IMR-90 (cell line): ENCODE measurements at regions not wholly inside any gene's neighbourhood (a gene's known extent, or its start where the extent isn't known, plus 50 kb on each side); places are given as distances from the start of the nearest gene placed in this dataset.

Experiments used
- ATAC-seq: fragments of 200-7000 bp; cut with Tn5 transposase; 2 replicates; pipeline ENCODE4 v1.9.1; 2020; ENCODE audit warnings: low read depth, mild to moderate bottlenecking, moderate library complexity
- BruUV-seq: library from RNA; stranded (reverse); fragments of 400-500 nt; replicated peaks from 2 replicates; lab custom pipeline; 2021; lab: Mats Ljungman, UMichigan
- CTCF ChIA-PET: fragments of 300-600 bp; formaldehyde crosslinking; extraction: SDS; loops from one replicate; lab custom pipeline; 2021; ENCODE audit warnings: antibody characterized with exemption; lab: Yijun Ruan, JAX
- POLR2A ChIA-PET: fragments of 300-600 bp; sonication (Branson Sonifier 250); formaldehyde crosslinking; loops from one replicate; lab custom pipeline; 2022; ENCODE audit warnings: antibody characterized with exemption; ENCODE audit not compliant: unreplicated experiment; lab: Charles Lee
- DNase-seq: peaks from one replicate; pipeline ENCODE4 v3.0.0; 2013
- H2AFZ ChIP-seq: replicated peaks from 2 replicates; pipeline ENCODE3; 2013; ENCODE audit warnings: low read length, mild to moderate bottlenecking; ENCODE audit not compliant: poor library complexity
- H2AK5ac ChIP-seq: 2 replicates; pipeline ENCODE4 v1.6.1; 2013; ENCODE audit warnings: low read depth, low read length, inconsistent platforms
- H2AK9ac ChIP-seq: replicated peaks from 2 replicates; pipeline ENCODE3; 2013; ENCODE audit warnings: mild to moderate bottlenecking, low read depth, low read length, moderate library complexity; ENCODE audit not compliant: poor library complexity
- H2BK120ac ChIP-seq: 2 replicates; pipeline ENCODE4 v1.6.1; 2013; ENCODE audit warnings: low read depth, low read length, inconsistent platforms
- H2BK15ac ChIP-seq: 3 replicates; pipeline ENCODE4 v1.6.1; 2013; ENCODE audit warnings: low read depth, low read length, inconsistent platforms
- H2BK20ac ChIP-seq: 2 replicates; pipeline ENCODE4 v1.6.1; 2013; ENCODE audit warnings: low read depth, mild to moderate bottlenecking, inconsistent platforms, low read length, moderate library complexity
- H2BK5ac ChIP-seq: 2 replicates; pipeline ENCODE4 v1.6.1; 2013; ENCODE audit warnings: mild to moderate bottlenecking, low read depth, low read length, inconsistent platforms; ENCODE audit not compliant: poor library complexity, severe bottlenecking
- H3K14ac ChIP-seq: replicated peaks from 2 replicates; pipeline ENCODE4 v1.6.1; 2013; ENCODE audit warnings: low read depth, low read length, inconsistent platforms
- H3K18ac ChIP-seq: 2 replicates; pipeline ENCODE4 v1.6.1; 2013; ENCODE audit warnings: low read depth, low read length, control low read depth
- H3K23ac ChIP-seq: 2 replicates; pipeline ENCODE4 v1.6.1; 2013; ENCODE audit warnings: low read depth, low read length, inconsistent platforms
- H3K27ac ChIP-seq: 2 replicates; pipeline ENCODE4 v1.5.1; 2013; ENCODE audit warnings: mild to moderate bottlenecking, control low read depth, low read length; ENCODE audit not compliant: insufficient read depth
- H3K27me3 ChIP-seq: 2 replicates; pipeline ENCODE4 v1.6.1; 2013; ENCODE audit warnings: low read length; ENCODE audit not compliant: control insufficient read depth, insufficient read depth
- H3K36me3 ChIP-seq: 2 replicates; pipeline ENCODE4 v1.6.1; 2013; ENCODE audit warnings: low read length, mixed read lengths; ENCODE audit not compliant: control insufficient read depth, insufficient read depth
- H3K4ac ChIP-seq: 2 replicates; pipeline ENCODE4 v1.6.1; 2013; ENCODE audit warnings: low read depth, low read length, inconsistent platforms
- H3K4me1 ChIP-seq: 2 replicates; pipeline ENCODE4 v1.6.1; 2013; ENCODE audit warnings: low read length, mixed read lengths; ENCODE audit not compliant: control insufficient read depth, insufficient read depth
- H3K4me2 ChIP-seq: 2 replicates; pipeline ENCODE4 v1.6.1; 2013; ENCODE audit warnings: low read depth, mild to moderate bottlenecking, control low read depth, low read length, moderate library complexity
- H3K4me3 ChIP-seq: 2 replicates; pipeline ENCODE4 v1.5.1; 2013; ENCODE audit warnings: low read depth, mild to moderate bottlenecking, control low read depth, low read length, moderate library complexity; ENCODE audit not compliant: insufficient read depth
- H3K56ac ChIP-seq: 2 replicates; pipeline ENCODE4 v1.6.1; 2013; ENCODE audit warnings: low read length, inconsistent platforms; ENCODE audit not compliant: insufficient read depth; ENCODE audit errors: extremely low read depth
- H3K79me1 ChIP-seq, 2 experiments: 2 replicates each; pipeline ENCODE4 v1.6.1; 2013; ENCODE audit warnings: low read length in 2 of 2, inconsistent platforms in 1 of 2, low read depth in 1 of 2
- H3K9ac ChIP-seq: 2 replicates; pipeline ENCODE4 v1.6.1; 2013; ENCODE audit warnings: low read depth, low read length, control low read depth
- H3K9me1 ChIP-seq: 2 replicates; pipeline ENCODE4 v1.6.1; 2013; ENCODE audit warnings: low read length, inconsistent platforms; ENCODE audit not compliant: insufficient read depth
- H3K9me3 ChIP-seq: 2 replicates; pipeline ENCODE4 v1.6.1; 2013; ENCODE audit warnings: low read length; ENCODE audit not compliant: control insufficient read depth, insufficient read depth
- H4K20me1 ChIP-seq: 2 replicates; pipeline ENCODE4 v1.6.1; 2013; ENCODE audit warnings: low read length, inconsistent platforms; ENCODE audit not compliant: insufficient read depth
- H4K5ac ChIP-seq: 2 replicates; pipeline ENCODE4 v1.6.1; 2013; ENCODE audit warnings: mild to moderate bottlenecking, low read depth, low read length, control low read depth
- H4K8ac ChIP-seq, 2 experiments: 2 replicates each; pipeline ENCODE4 v1.6.1; 2013; ENCODE audit warnings: low read depth in 2 of 2, low read length in 2 of 2, control low read depth in 1 of 2, inconsistent platforms in 1 of 2
- H4K91ac ChIP-seq: 2 replicates; pipeline ENCODE4 v1.6.1; 2013; ENCODE audit warnings: low read depth, low read length, inconsistent platforms; ENCODE audit not compliant: insufficient read depth
- BHLHE40 ChIP-seq: fragments of 150-350 bp; IDR thresholded peaks from 2 replicates; pipeline ENCODE4 v1.6.1; 2016; ENCODE audit warnings: mild to moderate bottlenecking, low read depth, low read length
- CEBPB ChIP-seq: IDR thresholded peaks from 2 replicates; pipeline ENCODE4 v1.6.1; 2012; ENCODE audit warnings: low read depth, low read length, improper control_type of control experiment
- CHD1 ChIP-seq: IDR thresholded peaks from 2 replicates; pipeline ENCODE4 v1.6.1; 2012; ENCODE audit warnings: low read depth, low read length, improper control_type of control experiment
- FOS ChIP-seq: fragments of 150-350 bp; IDR thresholded peaks from 2 replicates; pipeline ENCODE4 v1.6.1; 2016; ENCODE audit warnings: low read depth, low read length
- MAFK ChIP-seq: IDR thresholded peaks from 2 replicates; pipeline ENCODE4 v1.6.1; 2012; ENCODE audit warnings: low read depth, low read length, improper control_type of control experiment
- MAZ ChIP-seq: IDR thresholded peaks from 2 replicates; pipeline ENCODE4 v1.6.1; 2012; ENCODE audit warnings: low read depth, mild to moderate bottlenecking, low read length, improper control_type of control experiment, moderate library complexity, borderline replicate concordance
- MXI1 ChIP-seq: IDR thresholded peaks from 2 replicates; pipeline ENCODE4 v1.6.1; 2012; ENCODE audit warnings: low read depth, mild to moderate bottlenecking, low read length, moderate library complexity, borderline replicate concordance
- NFE2L2 ChIP-seq: fragments of 150-350 bp; IDR thresholded peaks from 2 replicates; pipeline ENCODE4 v1.6.1; 2016; ENCODE audit warnings: low read depth, mild to moderate bottlenecking, low read length
- POLR2A ChIP-seq: IDR thresholded peaks from 2 replicates; pipeline ENCODE4 v1.6.1; 2012; ENCODE audit warnings: mild to moderate bottlenecking, low read depth, low read length
- RAD21 ChIP-seq: IDR thresholded peaks from 2 replicates; pipeline ENCODE4 v1.6.1; 2012; ENCODE audit warnings: low read length, improper control_type of control experiment
- RCOR1 ChIP-seq: IDR thresholded peaks from 2 replicates; pipeline ENCODE4 v1.6.1; 2012; ENCODE audit warnings: mild to moderate bottlenecking, low read length, improper control_type of control experiment; ENCODE audit not compliant: insufficient replicate concordance
- RFX5 ChIP-seq: IDR thresholded peaks from 2 replicates; pipeline ENCODE4 v1.8.0; 2012; ENCODE audit warnings: low read depth, mild to moderate bottlenecking, low read length, moderate library complexity
- USF2 ChIP-seq: fragments of 150-350 bp; IDR thresholded peaks from 2 replicates; pipeline ENCODE4 v1.6.1; 2017; ENCODE audit warnings: mild to moderate bottlenecking, antibody characterized with exemption, low read length, low read depth
- WGBS, 2 experiments: methylation state at CpG; one replicate each; pipeline versions ENCODE4 v1.1.5 to v1.1.7; 2013; ENCODE audit warnings: missing lambda C conversion rate in 2 of 2; ENCODE audit not compliant: insufficient read length in 1 of 2; ENCODE audit errors: extremely low coverage in 2 of 2; 5-methylcytosine and 5-hydroxymethylcytosine counted together
- dilution Hi-C: fragments of 300-500 bp; cut with HindIII; formaldehyde crosslinking; loops from one replicate; pipeline ENCODE4 v1.14.3; 2018; ENCODE audit warnings: low sequenced_read_pairs; ENCODE audit not compliant: unreplicated experiment
- in situ Hi-C: fragments of 300-500 bp; cut with MboI; formaldehyde crosslinking; loops from 3 replicates; pipeline ENCODE4 v1.14.3; 2019; ENCODE audit warnings: low sequenced_read_pairs, inconsistent platforms, mixed read lengths
- intact Hi-C: fragments of 100-400 bp; cut with micrococcal nuclease; formaldehyde crosslinking; loops from 2 replicates; pipeline ENCODE4 v1.10.0; 2022
- TF ChIP-seq, protein P1 (sequence below): fragments of 150-350 bp; IDR thresholded peaks from 2 replicates; pipeline ENCODE4 v1.6.1; 2016; ENCODE audit warnings: low read depth, mild to moderate bottlenecking, low read length, moderate library complexity, borderline replicate concordance
- TF ChIP-seq, protein P2 (sequence below): conservative IDR thresholded peaks from 2 replicates; pipeline ENCODE4 v1.5.1; 2012; ENCODE audit warnings: mild to moderate bottlenecking, low read depth, low read length, improper control_type of control experiment

DNA sequence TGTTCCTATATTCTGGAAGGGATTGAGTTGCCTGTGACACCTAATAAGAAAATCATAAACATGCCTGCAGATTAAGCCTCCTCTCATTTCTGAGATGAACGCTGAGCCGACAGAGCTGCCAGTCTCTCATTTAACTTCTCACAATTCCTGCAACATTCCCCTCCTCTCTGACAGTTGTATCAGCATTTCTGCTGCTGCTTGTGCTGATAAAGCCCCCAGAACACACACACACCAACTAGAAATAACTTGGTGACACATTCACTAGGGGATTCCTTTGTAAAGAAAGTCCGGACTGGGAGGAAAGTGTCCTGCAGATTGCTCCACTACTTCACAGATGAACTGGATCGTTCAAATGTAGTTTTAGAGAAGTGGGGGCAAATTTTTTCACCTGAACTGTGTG lies 437.3 kb downstream of the PLA2G4A start:
- no peak overlapping the region for H3K4me2 ChIP-seq
- H4K5ac ChIP-seq = no peak overlapping the region
- no peaks in the 10 kb centered on the region for H3K4me1 ChIP-seq
- ATAC-seq (no peak), DNase-seq (no peak)
- H3K14ac ChIP-seq = no peak overlapping the region
- in situ Hi-C loops (no loop called here), intact Hi-C loops (loop anchor here (5.0 to 10.0 kb wide), 3 partner anchors 141 to 429 kb away; no protein-coding TSS in a partner anchor), dilution Hi-C loops (no loop called here)
- no peaks in the 10 kb centered on the region for H3K27me3 ChIP-seq
- no peak overlapping the region for H2BK20ac ChIP-seq
- no peak overlapping the region for H3K9ac ChIP-seq
- 50% methylated on average over 2 of the region's 4 CpGs; no CpG with 5 or more reads in 1 of the 2 experiments for WGBS, 2 experiments
- CTCF ChIA-PET = no interaction called here
- no peaks in the 10 kb centered on the region for H3K9me3 ChIP-seq
- H3K4ac ChIP-seq = no peak overlapping the region
- H2AK9ac ChIP-seq = no peak overlapping the region
- H4K91ac ChIP-seq = no peak overlapping the region
- no peak overlapping the region for H2AK5ac ChIP-seq
- H3K56ac ChIP-seq = no peak overlapping the region
- H4K20me1 ChIP-seq = no peaks in the 10 kb centered on the region
- no peak overlapping the region for H2BK15ac ChIP-seq
- no peak overlapping the region for H2BK5ac ChIP-seq
- no peak overlapping the region for H3K27ac ChIP-seq
- BruUV-seq = no TSS peak
- H3K36me3 ChIP-seq = no peaks in the 10 kb centered on the region
- no peak overlapping the region for H3K4me3 ChIP-seq
- no peaks in the 10 kb centered on the region for H3K9me1 ChIP-seq
- H3K18ac ChIP-seq = no peak overlapping the region
- TF ChIP-seq, protein P1, sequence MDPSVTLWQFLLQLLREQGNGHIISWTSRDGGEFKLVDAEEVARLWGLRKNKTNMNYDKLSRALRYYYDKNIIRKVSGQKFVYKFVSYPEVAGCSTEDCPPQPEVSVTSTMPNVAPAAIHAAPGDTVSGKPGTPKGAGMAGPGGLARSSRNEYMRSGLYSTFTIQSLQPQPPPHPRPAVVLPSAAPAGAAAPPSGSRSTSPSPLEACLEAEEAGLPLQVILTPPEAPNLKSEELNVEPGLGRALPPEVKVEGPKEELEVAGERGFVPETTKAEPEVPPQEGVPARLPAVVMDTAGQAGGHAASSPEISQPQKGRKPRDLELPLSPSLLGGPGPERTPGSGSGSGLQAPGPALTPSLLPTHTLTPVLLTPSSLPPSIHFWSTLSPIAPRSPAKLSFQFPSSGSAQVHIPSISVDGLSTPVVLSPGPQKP = no peak
- TF ChIP-seq NFE2L2 (no peak), RCOR1 (no peak), CHD1 (no peak), USF2 (no peak), MXI1 (no peak), CEBPB (no peak), MAFK (no peak), MAZ (no peak), POLR2A (no peak), RAD21 (no peak), BHLHE40 (no peak), FOS (no peak), RFX5 (no peak)
- TF ChIP-seq, protein P2, sequence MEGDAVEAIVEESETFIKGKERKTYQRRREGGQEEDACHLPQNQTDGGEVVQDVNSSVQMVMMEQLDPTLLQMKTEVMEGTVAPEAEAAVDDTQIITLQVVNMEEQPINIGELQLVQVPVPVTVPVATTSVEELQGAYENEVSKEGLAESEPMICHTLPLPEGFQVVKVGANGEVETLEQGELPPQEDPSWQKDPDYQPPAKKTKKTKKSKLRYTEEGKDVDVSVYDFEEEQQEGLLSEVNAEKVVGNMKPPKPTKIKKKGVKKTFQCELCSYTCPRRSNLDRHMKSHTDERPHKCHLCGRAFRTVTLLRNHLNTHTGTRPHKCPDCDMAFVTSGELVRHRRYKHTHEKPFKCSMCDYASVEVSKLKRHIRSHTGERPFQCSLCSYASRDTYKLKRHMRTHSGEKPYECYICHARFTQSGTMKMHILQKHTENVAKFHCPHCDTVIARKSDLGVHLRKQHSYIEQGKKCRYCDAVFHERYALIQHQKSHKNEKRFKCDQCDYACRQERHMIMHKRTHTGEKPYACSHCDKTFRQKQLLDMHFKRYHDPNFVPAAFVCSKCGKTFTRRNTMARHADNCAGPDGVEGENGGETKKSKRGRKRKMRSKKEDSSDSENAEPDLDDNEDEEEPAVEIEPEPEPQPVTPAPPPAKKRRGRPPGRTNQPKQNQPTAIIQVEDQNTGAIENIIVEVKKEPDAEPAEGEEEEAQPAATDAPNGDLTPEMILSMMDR = no peak
- H2BK120ac ChIP-seq = no peak overlapping the region; the same call in 1 of the 2 replicates
- POLR2A ChIA-PET = no interaction called here
- H3K23ac ChIP-seq = no peak overlapping the region
- H2AFZ ChIP-seq = no peak overlapping the region
- H4K8ac ChIP-seq = no peak overlapping the region
- no peaks in the 10 kb centered on the region for H3K79me1 ChIP-seq
